DND-41 (cell line): ENCODE measurements at regions not wholly inside any gene's neighbourhood (a gene's known extent, or its start where the extent isn't known, plus 50 kb on each side); places are given as distances from the start of the nearest gene placed in this dataset.

ENCODE experiments used
- CTCF ChIP-seq: IDR thresholded peaks from 2 replicates; pipeline ENCODE4 v1.5.1; 2012; ENCODE audit warnings: borderline replicate concordance, low read length, moderate library complexity, mild to moderate bottlenecking; ENCODE audit not compliant: poor library complexity, severe bottlenecking; ENCODE audit errors: extremely low read depth
- EZH2 ChIP-seq: IDR thresholded peaks from 3 replicates; pipeline ENCODE4 v1.6.1; 2012; ENCODE audit warnings: borderline replicate concordance, low read depth, mild to moderate bottlenecking, moderate library complexity, low read length, inconsistent platforms; ENCODE audit not compliant: severe bottlenecking

- TF ChIP-seq CTCF (no peak), EZH2 (no peak)
Observed at GRCh38 chr17:74132354-74132753, 71.1 kb upstream of the RPL38 start.
